A673 (cell line): ENCODE measurements at regions not wholly inside any gene's neighbourhood (a gene's known extent, or its start where the extent isn't known, plus 50 kb on each side); places are given as distances from the start of the nearest gene placed in this dataset.

Experiments used
- BruUV-seq: library from RNA; stranded (reverse); fragments of 400-500 nt; replicated peaks from 2 replicates; lab custom pipeline; 2021; lab: Mats Ljungman, UMichigan
- CTCF ChIA-PET: fragments of 300-600 bp; sonication (Branson Sonifier 250); formaldehyde crosslinking; loops from one replicate; lab custom pipeline; 2022; ENCODE audit warnings: antibody characterized with exemption; lab: Charles Lee
- POLR2A ChIA-PET: fragments of 300-600 bp; sonication (Branson Sonifier 250); formaldehyde crosslinking; loops from one replicate; lab custom pipeline; 2022; ENCODE audit warnings: antibody characterized with exemption; ENCODE audit not compliant: low non-redundant PET; lab: Charles Lee
- DNase-seq: peaks from one replicate; pipeline ENCODE4 v3.0.0-alpha.2; 2015; ENCODE audit warnings: low spot score
- H3K27ac ChIP-seq: fragments of 200-600 bp; sonication (generic); 2 replicates; pipeline ENCODE4 v1.5.1; 2016; ENCODE audit warnings: mixed run types, low read depth, mild to moderate bottlenecking, mixed read lengths, antibody characterized with exemption, low read length; ENCODE audit not compliant: poor library complexity, severe bottlenecking
- H3K27me3 ChIP-seq: fragments of 200-600 bp; sonication (generic); replicated peaks from 2 replicates; pipeline ENCODE4 v1.6.1; 2017; ENCODE audit warnings: mixed run types, low read depth, mild to moderate bottlenecking, mixed read lengths, antibody characterized with exemption, low read length; ENCODE audit not compliant: insufficient read depth, poor library complexity
- H3K36me3 ChIP-seq: fragments of 200-600 bp; sonication (generic); 2 replicates; pipeline ENCODE4 v1.6.1; 2016; ENCODE audit warnings: mixed run types, mild to moderate bottlenecking, mixed read lengths, antibody characterized with exemption, low read length; ENCODE audit not compliant: insufficient read depth, poor library complexity, severe bottlenecking
- H3K4me1 ChIP-seq: fragments of 200-600 bp; sonication (generic); 2 replicates; pipeline ENCODE4 v1.6.1; 2017; ENCODE audit warnings: mixed run types, mild to moderate bottlenecking, mixed read lengths, antibody characterized with exemption, low read length; ENCODE audit not compliant: insufficient read depth, poor library complexity, severe bottlenecking
- H3K4me3 ChIP-seq: fragments of 200-600 bp; sonication (generic); 2 replicates; pipeline ENCODE4 v1.5.1; 2016; ENCODE audit warnings: low read depth, mixed run types, mild to moderate bottlenecking, mixed read lengths, low read length; ENCODE audit not compliant: poor library complexity, severe bottlenecking
- H3K9me3 ChIP-seq: fragments of 200-600 bp; sonication (generic); 2 replicates; pipeline ENCODE4 v1.6.1; 2016; ENCODE audit warnings: mixed run types, low read depth, mild to moderate bottlenecking, mixed read lengths, antibody characterized with exemption, low read length; ENCODE audit not compliant: poor library complexity, severe bottlenecking
- CTCF ChIP-seq: fragments of 300-800, 200-600 bp; sonication (generic); conservative IDR thresholded peaks from 2 replicates; pipeline ENCODE4 v1.5.1; 2017; ENCODE audit warnings: low read depth, mild to moderate bottlenecking, antibody characterized with exemption, low read length, moderate library complexity, mixed read lengths
- EZH2 ChIP-seq: fragments of 200-600 bp; sonication (generic); IDR thresholded peaks from 2 replicates; pipeline ENCODE4 v1.6.1; 2017; ENCODE audit warnings: borderline replicate concordance, low read depth, mild to moderate bottlenecking, mixed read lengths, antibody characterized with exemption, low read length; ENCODE audit not compliant: poor library complexity, severe bottlenecking
- intact Hi-C: fragments of 100-400 bp; cut with micrococcal nuclease; formaldehyde crosslinking; loops from one replicate; pipeline ENCODE4 v1.10.0; 2022; ENCODE audit not compliant: unreplicated experiment

- no peaks in the 10 kb centered on the region for H3K36me3 ChIP-seq
- H3K27ac ChIP-seq = no peak overlapping the region
- TF ChIP-seq CTCF (no peak), EZH2 (no peak)
- ChIA-PET CTCF (no interaction called here), POLR2A (no interaction called here)
- DNase-seq = no peak
- BruUV-seq = no TSS peak
- no peaks in the 10 kb centered on the region for H3K4me1 ChIP-seq
- no peaks in the 10 kb centered on the region for H3K27me3 ChIP-seq
- H3K9me3 ChIP-seq = no peaks in the 10 kb centered on the region
- intact Hi-C loops = no loop called here
- no peak overlapping the region for H3K4me3 ChIP-seq
These were observed 423.8 kb upstream of the FRG1 start for GRCh38 chr4:189516902-189517301.

- no peak overlapping the region for H3K4me3 ChIP-seq
- no TSS peak for BruUV-seq
- H3K27me3 ChIP-seq = no peaks in the 10 kb centered on the region
- H3K9me3 ChIP-seq = no peaks in the 10 kb centered on the region
- CTCF ChIA-PET = no interaction called here
- no peak for DNase-seq
- POLR2A ChIA-PET = no interaction called here
- H3K27ac ChIP-seq = no peak overlapping the region
- intact Hi-C loops = no loop called here
- no peaks in the 10 kb centered on the region for H3K36me3 ChIP-seq
- TF ChIP-seq EZH2 = no peak
- TF ChIP-seq CTCF = no peak
- no peaks in the 10 kb centered on the region for H3K4me1 ChIP-seq
These were observed 421.5 kb upstream of the FRG1 start for GRCh38 chr4:189519186-189519585.

- Histone ChIP-seq H3K36me3 (no peaks in the 10 kb centered on the region), H3K27ac (no peak overlapping the region), H3K27me3 (no peaks in the 10 kb centered on the region), H3K4me3 (no peak overlapping the region), H3K4me1 (no peaks in the 10 kb centered on the region), H3K9me3 (peaks cover 19% of the 10 kb centered on the region)
- no peak for DNase-seq
- ChIA-PET CTCF (no interaction called here), POLR2A (no interaction called here)
- no TSS peak for BruUV-seq
- TF ChIP-seq EZH2 (no peak), CTCF (no peak)
- intact Hi-C loops = no loop called here
These were observed 415.4 kb upstream of the FRG1 start for GRCh38 chr4:189525304-189525703.
